Liver (tissue), 7 donors: ENCODE measurements at regions not wholly inside any gene's neighbourhood (a gene's known extent, or its start where the extent isn't known, plus 50 kb on each side); places are given as distances from the start of the nearest gene placed in this dataset.
"Not testable (repeated sequence)": the region's sequence is repeated elsewhere in the genome, so short reads cannot be mapped to it uniquely, and the experiment has no call there.

Experiments used
- DNase-seq: peaks from one replicate; pipeline ENCODE4 v3.0.0-alpha.2; 2017; ENCODE audit warnings: low spot score
- H3K27ac ChIP-seq, 2 donors: one replicate each; pipeline ENCODE4 v1.7.0; 2013; ENCODE audit warnings: inconsistent platforms in 2 of 2, low read length in 2 of 2, control low read depth in 1 of 2, low read depth in 1 of 2, mild to moderate bottlenecking in 1 of 2
- H3K27me3 ChIP-seq, 4 donors: one replicate each; pipeline versions ENCODE4 v1.6.1 to v1.7.0; 2013; ENCODE audit warnings: low read length in 3 of 4, inconsistent platforms in 1 of 4, mild to moderate bottlenecking in 1 of 4, moderate library complexity in 1 of 4; ENCODE audit not compliant: control insufficient read depth in 4 of 4, insufficient read depth in 4 of 4
- H3K36me3 ChIP-seq, 4 donors: one replicate each; pipeline versions ENCODE4 v1.6.1 to v1.7.0; 2013; ENCODE audit warnings: low read length in 3 of 4, mild to moderate bottlenecking in 3 of 4, low read depth in 1 of 4, moderate library complexity in 1 of 4; ENCODE audit not compliant: control insufficient read depth in 4 of 4, insufficient read depth in 3 of 4
- H3K4me1 ChIP-seq, 4 donors: one replicate each; pipeline versions ENCODE4 v1.6.1 to v1.7.0; 2013; ENCODE audit warnings: low read length in 3 of 4, mild to moderate bottlenecking in 3 of 4, moderate library complexity in 1 of 4; ENCODE audit not compliant: control insufficient read depth in 4 of 4, insufficient read depth in 4 of 4
- H3K4me3 ChIP-seq, 3 donors: one replicate each; pipeline versions ENCODE4 v1.6.1 to v1.7.0; 2013; ENCODE audit warnings: low read length in 3 of 3, control low read depth in 1 of 3, low read depth in 1 of 3, mild to moderate bottlenecking in 1 of 3
- H3K9ac ChIP-seq, 2 donors: one replicate each; pipeline ENCODE4 v1.7.0; 2013; ENCODE audit warnings: low read length in 2 of 2, mild to moderate bottlenecking in 2 of 2, moderate library complexity in 2 of 2, control low read depth in 1 of 2, low read depth in 1 of 2
- H3K9me3 ChIP-seq, 4 donors: one replicate each; pipeline versions ENCODE4 v1.6.1 to v1.7.0; 2013; ENCODE audit warnings: low read length in 3 of 4; ENCODE audit not compliant: control insufficient read depth in 4 of 4
- ATF3 ChIP-seq: IDR thresholded peaks from 2 replicates; pipeline ENCODE4 v1.6.1; 2016; ENCODE audit warnings: antibody characterized with exemption
- GABPA ChIP-seq, 2 donors: IDR thresholded peaks in 1 of 2; conservative IDR thresholded peaks in 1 of 2; 2 replicates each; pipeline ENCODE4 v1.6.1; 2016; ENCODE audit warnings: antibody characterized with exemption in 2 of 2, mild to moderate bottlenecking in 1 of 2, moderate library complexity in 1 of 2
- HNF4A ChIP-seq, 2 donors: conservative IDR thresholded peaks; 2 replicates each; pipeline ENCODE4 v1.6.1; 2016; ENCODE audit warnings: antibody characterized with exemption in 2 of 2, mild to moderate bottlenecking in 2 of 2
- HNF4G ChIP-seq: IDR thresholded peaks from 2 replicates; pipeline ENCODE4 v1.6.1; 2016; ENCODE audit warnings: antibody characterized with exemption
- JUND ChIP-seq, 2 donors: IDR thresholded peaks; 2 replicates each; pipeline ENCODE4 v1.6.1; 2016; ENCODE audit warnings: antibody characterized with exemption in 2 of 2
- NR2F2 ChIP-seq: IDR thresholded peaks from 2 replicates; pipeline ENCODE4 v1.6.1; 2016; ENCODE audit warnings: antibody characterized with exemption
- SP1 ChIP-seq: IDR thresholded peaks from 2 replicates; pipeline ENCODE4 v1.6.1; 2018; ENCODE audit warnings: antibody characterized with exemption, mild to moderate bottlenecking
- TAF1 ChIP-seq: conservative IDR thresholded peaks from 2 replicates; pipeline ENCODE4 v1.6.1; 2016; ENCODE audit warnings: antibody characterized with exemption, mild to moderate bottlenecking
- YY1 ChIP-seq: IDR thresholded peaks from 2 replicates; pipeline ENCODE4 v1.6.1; 2016; ENCODE audit warnings: antibody characterized with exemption, mild to moderate bottlenecking
- WGBS: extraction: QIAGEN DNeasy Blood & Tissue Kit; methylation state at CpG from one replicate; pipeline ENCODE4 v1.1.7; 2013; 5-methylcytosine and 5-hydroxymethylcytosine counted together
- TF ChIP-seq, protein P1 (sequence below): IDR thresholded peaks from 2 replicates; pipeline ENCODE4 v1.6.1; 2016; ENCODE audit warnings: antibody characterized with exemption
- donor health status: healthy.
- donor health status: healthy.
- donor health status: healthy.
- donor health status: healthy.

GRCh38 chr3:75305901-75306300 lies 358.2 kb upstream of the FRG2C start:
- no peaks in the 10 kb centered on the region for H3K36me3 ChIP-seq
- H3K27me3 ChIP-seq, result no peaks in the 10 kb centered on the region
- H3K9me3 ChIP-seq, result no peaks in the 10 kb centered on the region
- no peak for DNase-seq
- no peak overlapping the region for H3K27ac ChIP-seq
- WGBS, result 90% methylated on average over 4 of the region's 4 CpGs
- no peak for TF ChIP-seq NR2F2
- TF ChIP-seq SP1, result no peak
- TF ChIP-seq HNF4G, result no peak
- TF ChIP-seq GABPA (IDR thresholded peaks at IDR 0.05 in 1 of 2, conservative IDR thresholded peaks at IDR 0.05 in 1 of 2), result no peak
- no peak for TF ChIP-seq JUND (IDR thresholded peaks at IDR 0.05)
- TF ChIP-seq TAF1, result no peak
- TF ChIP-seq YY1, result no peak
- no peak for TF ChIP-seq HNF4A (conservative IDR thresholded peaks at IDR 0.05)
- TF ChIP-seq, protein P1, sequence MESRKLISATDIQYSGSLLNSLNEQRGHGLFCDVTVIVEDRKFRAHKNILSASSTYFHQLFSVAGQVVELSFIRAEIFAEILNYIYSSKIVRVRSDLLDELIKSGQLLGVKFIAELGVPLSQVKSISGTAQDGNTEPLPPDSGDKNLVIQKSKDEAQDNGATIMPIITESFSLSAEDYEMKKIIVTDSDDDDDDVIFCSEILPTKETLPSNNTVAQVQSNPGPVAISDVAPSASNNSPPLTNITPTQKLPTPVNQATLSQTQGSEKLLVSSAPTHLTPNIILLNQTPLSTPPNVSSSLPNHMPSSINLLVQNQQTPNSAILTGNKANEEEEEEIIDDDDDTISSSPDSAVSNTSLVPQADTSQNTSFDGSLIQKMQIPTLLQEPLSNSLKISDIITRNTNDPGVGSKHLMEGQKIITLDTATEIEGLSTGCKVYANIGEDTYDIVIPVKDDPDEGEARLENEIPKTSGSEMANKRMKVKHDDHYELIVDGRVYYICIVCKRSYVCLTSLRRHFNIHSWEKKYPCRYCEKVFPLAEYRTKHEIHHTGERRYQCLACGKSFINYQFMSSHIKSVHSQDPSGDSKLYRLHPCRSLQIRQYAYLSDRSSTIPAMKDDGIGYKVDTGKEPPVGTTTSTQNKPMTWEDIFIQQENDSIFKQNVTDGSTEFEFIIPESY, result no peak
- TF ChIP-seq ATF3, result no peak
- no peak overlapping the region for H3K9ac ChIP-seq
- H3K4me1 ChIP-seq, result no peaks in the 10 kb centered on the region
- no peak overlapping the region for H3K4me3 ChIP-seq

GRCh38 chr3:75311306-75311705 lies 352.8 kb upstream of the FRG2C start:
- not testable (repeated sequence) for H3K27me3 ChIP-seq, DNase-seq, H3K9me3 ChIP-seq, H3K4me3 ChIP-seq, H3K36me3 ChIP-seq, H3K9ac ChIP-seq, H3K4me1 ChIP-seq, H3K27ac ChIP-seq
- WGBS, result 96% methylated on average over 3 of the region's 3 CpGs

GRCh38 chr3:75312469-75312868 lies 351.7 kb upstream of the FRG2C start:
- DNase-seq, H3K9ac ChIP-seq: not testable (repeated sequence)
- WGBS, result 81% methylated on average over 3 of the region's 3 CpGs

DNA sequence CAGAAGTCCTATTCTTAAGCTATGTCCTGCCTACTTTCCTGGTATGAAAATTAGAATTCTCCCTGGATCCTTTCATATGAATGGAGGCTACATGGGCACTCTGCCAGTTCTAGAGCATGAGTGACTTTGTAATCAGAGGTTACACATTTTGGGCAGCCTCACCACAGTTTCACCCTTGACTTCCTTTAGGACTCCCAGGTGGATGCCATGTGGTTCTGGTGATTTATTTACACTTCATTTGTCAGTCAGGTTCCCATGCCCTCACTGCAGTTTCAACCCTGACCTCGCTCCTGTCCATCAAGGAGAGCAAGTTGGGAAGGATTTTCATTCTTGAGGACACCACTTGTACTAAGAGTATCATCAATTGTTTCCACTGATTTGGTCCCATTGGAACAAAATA lies 344.4 kb upstream of the FRG2C start:
- DNase-seq, H3K9me3 ChIP-seq, H3K27me3 ChIP-seq, H3K4me3 ChIP-seq, H3K4me1 ChIP-seq, H3K36me3 ChIP-seq, H3K9ac ChIP-seq, H3K27ac ChIP-seq: not testable (repeated sequence)
- WGBS, result 74% methylated on average over 1 of the region's 1 CpG

More at GRCh38 chr3:75312469-75312868, 351.7 kb upstream of the FRG2C start:
- not testable (repeated sequence) for H3K4me3 ChIP-seq, H3K27me3 ChIP-seq, H3K9me3 ChIP-seq, H3K27ac ChIP-seq, H3K36me3 ChIP-seq, H3K4me1 ChIP-seq
